ENCODE measurements at regions not wholly inside any gene's neighbourhood (a gene's known extent, or its start where the extent isn't known, plus 50 kb on each side); places are given as distances from the start of the nearest gene placed in this dataset.

GRCh38 chr7:55622241-55622640 is 49.9 kb upstream of the VOPP1 start:
- Histone ChIP-seq H3K4me1 (replicated peaks in 1 of 2) (no peaks in the 10 kb centered on the region), H3K36me3 (replicated peaks in 1 of 2) (no peaks in the 10 kb centered on the region), H3K9me3 (replicated peaks in 1 of 3) (no peaks in the 10 kb centered on the region), H3K4me3 (no peak overlapping the region), H3K27me3 (peaks cover 3% of the 10 kb centered on the region), H3K27ac (no peak overlapping the region)
- intact Hi-C loops (cut with DNase I): no loop called here
- 85 to 89% (median 87%) methylated on average over 5 of the region's 5 CpGs for WGBS, 4 donors
- TF ChIP-seq CTCF (IDR thresholded peaks at IDR 0.05): no peak
- TF ChIP-seq POLR2A (IDR thresholded peaks at IDR 0.05): no peak
- DNase-seq: no peak

Small RNAs in the stretch of these regions (small RNA-seq; reads per million reads assigned to genes)
- gene RNU6-389P (0 reads per million in 2 donors), gene SUMO2P3 (0 reads per million in 2 donors)
